T1000 (cell line): ENCODE measurements at regions not wholly inside any gene's neighbourhood (a gene's known extent, or its start where the extent isn't known, plus 50 kb on each side); places are given as distances from the start of the nearest gene placed in this dataset.

Experiments used
- DNase-seq: peaks from one replicate; lab custom pipeline; 2025; ENCODE audit warnings: mixed read lengths; lab: John Stamatoyannopoulos, UW

DNA sequence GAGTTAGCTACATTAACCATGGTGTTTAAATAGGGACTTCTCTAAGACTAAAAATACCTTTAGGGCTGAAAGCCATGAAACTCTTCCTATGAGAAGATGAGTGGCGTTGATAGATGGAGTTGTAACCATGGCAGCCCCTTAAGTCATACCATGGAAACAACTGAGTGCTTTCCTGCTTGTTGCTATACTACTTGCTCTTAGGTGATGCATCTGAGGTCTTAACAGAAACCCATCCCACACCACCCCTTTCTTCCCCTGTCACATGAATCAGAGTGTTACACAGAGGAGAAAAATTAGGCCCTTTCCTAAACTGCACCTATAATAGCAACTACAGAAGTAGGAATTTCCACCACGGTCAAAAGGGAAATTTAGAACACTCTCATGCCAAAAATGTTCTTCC is 64.3 kb upstream of the ZC3H12C start:
- DNase-seq: no peak

DNA sequence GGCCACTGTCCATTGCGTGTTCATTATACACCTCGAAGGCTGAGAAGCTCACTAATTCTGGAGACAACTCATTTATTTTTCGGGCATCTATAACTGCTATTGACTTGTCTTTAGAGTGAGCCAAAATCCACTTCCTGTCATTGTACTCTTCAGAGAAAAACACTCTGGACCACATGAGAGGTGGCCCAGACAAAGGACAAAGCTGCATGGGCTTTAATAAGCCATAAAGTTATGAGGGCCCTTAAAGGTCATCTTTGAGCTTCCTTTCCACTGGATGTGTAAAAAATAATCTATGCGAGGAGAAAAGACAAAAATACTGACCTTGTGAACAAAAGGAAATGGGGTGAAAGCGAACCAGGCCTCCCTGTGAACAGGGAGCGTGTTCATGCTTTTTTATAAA is 63.5 kb upstream of the ZC3H12C start:
- DNase-seq: no peak

DNA sequence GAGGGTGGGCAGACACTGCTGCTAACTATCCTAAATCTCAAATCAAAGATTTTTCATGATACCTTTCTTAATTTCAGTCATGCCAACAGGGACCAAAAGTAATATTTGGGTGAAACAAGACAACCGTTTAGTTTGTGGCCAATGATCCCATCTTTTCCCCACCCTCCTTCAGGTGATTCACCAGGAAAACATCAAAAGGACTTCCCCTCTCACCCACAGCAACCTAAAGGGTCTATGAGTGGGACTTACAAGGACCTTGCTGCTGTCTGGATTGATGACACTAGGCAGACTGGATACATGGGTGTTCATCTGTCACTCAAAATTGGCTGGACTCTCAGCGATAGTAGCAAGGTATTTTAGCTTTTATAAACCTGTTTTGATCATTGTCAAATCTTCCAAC is 62.0 kb upstream of the ZC3H12C start:
- DNase-seq: no peak

GRCh38 chr11:110032259-110032658 is 60.9 kb upstream of the ZC3H12C start:
- DNase-seq: no peak

GRCh38 chr11:110032957-110033570 is 60.1 kb upstream of the ZC3H12C start:
- DNase-seq: no peak

DNA sequence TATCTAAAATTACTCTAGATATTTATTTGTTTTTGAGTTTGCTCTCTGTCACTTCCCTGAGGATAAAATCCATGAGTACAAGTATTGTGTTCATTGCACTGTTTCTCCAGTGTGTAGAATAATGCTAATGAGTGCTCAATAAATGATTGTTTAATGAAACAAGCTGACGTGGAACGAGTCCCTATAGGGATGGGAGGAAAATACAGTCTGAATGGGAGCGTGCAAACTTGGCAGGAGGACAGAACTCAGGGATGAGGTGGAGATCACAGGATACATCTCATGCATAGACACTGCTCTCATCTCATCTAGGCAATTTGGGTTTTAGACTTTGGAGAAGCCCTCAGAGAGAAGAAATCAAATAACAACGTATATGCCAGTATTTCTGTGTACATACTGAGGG is 58.4 kb upstream of the ZC3H12C start:
- DNase-seq: no peak

- DNase-seq: no peak
Observed at GRCh38 chr11:110035357-110035756, 57.8 kb upstream of the ZC3H12C start.

- no peak for DNase-seq
Observed at GRCh38 chr11:110038201-110038600, 55.0 kb upstream of the ZC3H12C start.
